Mammary epithelial cell (primary cell): ENCODE measurements at regions not wholly inside any gene's neighbourhood (a gene's known extent, or its start where the extent isn't known, plus 50 kb on each side); places are given as distances from the start of the nearest gene placed in this dataset.

Source experiments
- CTCF ChIP-seq, 2 donors: IDR thresholded peaks in 1 of 2; conservative IDR thresholded peaks in 1 of 2; 2 replicates each; pipeline ENCODE4 v1.5.1; 2011 to 2012; ENCODE audit warnings: inconsistent platforms in 2 of 2, low read length in 2 of 2, mild to moderate bottlenecking in 2 of 2, control low read depth in 1 of 2, low read depth in 1 of 2; ENCODE audit not compliant: insufficient read depth in 1 of 2; ENCODE audit errors: extremely low read depth in 1 of 2
- EZH2 ChIP-seq: IDR thresholded peaks from 2 replicates; pipeline ENCODE4 v1.6.1; 2012; ENCODE audit warnings: low read length, inconsistent platforms, borderline replicate concordance

GRCh38 chr13:76049376-76049746 lies 413.2 kb downstream of the LMO7 start:
- TF ChIP-seq CTCF (conservative IDR thresholded peaks at IDR 0.05 in 1 of 2, IDR thresholded peaks at IDR 0.05 in 1 of 2; ENCODE audit: extremely low read depth in 1 of 2, insufficient read depth in 1 of 2, low read depth in 1 of 2, low read length in 2 of 2), result no peak
- no peak for TF ChIP-seq EZH2
